ENCODE measurements at regions not wholly inside any gene's neighbourhood (a gene's known extent, or its start where the extent isn't known, plus 50 kb on each side); places are given as distances from the start of the nearest gene placed in this dataset.

DNA sequence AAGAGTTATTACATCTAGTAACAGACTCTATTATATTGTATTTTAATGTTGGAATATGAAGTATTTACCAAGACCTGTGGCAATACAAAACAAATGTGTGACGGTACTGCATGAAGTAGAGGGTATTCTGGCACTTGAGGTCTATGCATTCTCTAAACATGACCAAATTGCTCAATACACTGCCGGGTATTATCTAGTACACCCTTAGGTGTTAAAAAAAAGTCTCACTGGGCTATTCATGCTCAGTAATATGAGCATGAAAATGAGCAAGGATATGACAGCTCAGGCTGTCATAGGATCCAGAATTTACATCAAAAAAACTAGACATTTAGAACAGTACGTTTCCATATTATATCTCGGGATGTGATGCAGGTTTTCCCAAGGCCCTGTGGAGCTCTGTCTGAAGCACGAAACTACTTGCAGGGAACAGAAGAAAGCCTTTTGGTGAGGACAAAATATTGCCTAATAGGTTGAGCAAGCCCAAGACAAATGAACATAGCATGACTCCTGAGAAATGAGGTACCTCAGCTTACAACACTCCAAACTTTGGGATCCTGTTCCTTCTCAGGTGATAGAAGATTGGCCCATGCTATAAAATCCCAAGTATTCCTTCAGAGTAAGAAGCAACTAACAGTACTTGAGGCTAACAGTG lies 74.1 kb upstream of the MAOA start:
- no peak overlapping the region for H3K4me2 ChIP-seq (ENCODE audit: insufficient read depth, low read length)
- no peak overlapping the region for H3K27ac ChIP-seq (ENCODE audit: low read length)
- H3K79me2 ChIP-seq (ENCODE audit: insufficient read depth, low read length): no peaks in the 10 kb centered on the region
- no peak overlapping the region for H3K9ac ChIP-seq (ENCODE audit: low read depth, low read length)
- ATAC-seq (ENCODE audit: insufficient read depth, low read depth) (no peak), DNase-seq (no peak)
- no peaks in the 10 kb centered on the region for H4K20me1 ChIP-seq (ENCODE audit: insufficient read depth, low read length)
- TF ChIP-seq EZH2 (IDR thresholded peaks at IDR 0.05; ENCODE audit: borderline replicate concordance, low read depth, low read length, severe bottlenecking): no peak
- TF ChIP-seq, protein P1, sequence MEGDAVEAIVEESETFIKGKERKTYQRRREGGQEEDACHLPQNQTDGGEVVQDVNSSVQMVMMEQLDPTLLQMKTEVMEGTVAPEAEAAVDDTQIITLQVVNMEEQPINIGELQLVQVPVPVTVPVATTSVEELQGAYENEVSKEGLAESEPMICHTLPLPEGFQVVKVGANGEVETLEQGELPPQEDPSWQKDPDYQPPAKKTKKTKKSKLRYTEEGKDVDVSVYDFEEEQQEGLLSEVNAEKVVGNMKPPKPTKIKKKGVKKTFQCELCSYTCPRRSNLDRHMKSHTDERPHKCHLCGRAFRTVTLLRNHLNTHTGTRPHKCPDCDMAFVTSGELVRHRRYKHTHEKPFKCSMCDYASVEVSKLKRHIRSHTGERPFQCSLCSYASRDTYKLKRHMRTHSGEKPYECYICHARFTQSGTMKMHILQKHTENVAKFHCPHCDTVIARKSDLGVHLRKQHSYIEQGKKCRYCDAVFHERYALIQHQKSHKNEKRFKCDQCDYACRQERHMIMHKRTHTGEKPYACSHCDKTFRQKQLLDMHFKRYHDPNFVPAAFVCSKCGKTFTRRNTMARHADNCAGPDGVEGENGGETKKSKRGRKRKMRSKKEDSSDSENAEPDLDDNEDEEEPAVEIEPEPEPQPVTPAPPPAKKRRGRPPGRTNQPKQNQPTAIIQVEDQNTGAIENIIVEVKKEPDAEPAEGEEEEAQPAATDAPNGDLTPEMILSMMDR (IDR thresholded peaks at IDR 0.05; ENCODE audit: borderline replicate concordance, extremely low read depth, low read length, poor library complexity, severe bottlenecking): no peak
- H2AFZ ChIP-seq (ENCODE audit: low read depth, low read length): no peak overlapping the region
- H3K27me3 ChIP-seq (ENCODE audit: insufficient read depth, low read length, poor library complexity): no peaks in the 10 kb centered on the region
- no peak overlapping the region for H3K4me3 ChIP-seq (ENCODE audit: low read depth in 1 of 2, low read length in 2 of 2)
- H3K9me3 ChIP-seq (ENCODE audit: insufficient read depth, low read length, severe bottlenecking): no peaks in the 10 kb centered on the region
- H3K36me3 ChIP-seq (ENCODE audit: insufficient read depth, low read length): no peaks in the 10 kb centered on the region
- H3K4me1 ChIP-seq (ENCODE audit: insufficient read depth, low read length): no peaks in the 10 kb centered on the region

DNA sequence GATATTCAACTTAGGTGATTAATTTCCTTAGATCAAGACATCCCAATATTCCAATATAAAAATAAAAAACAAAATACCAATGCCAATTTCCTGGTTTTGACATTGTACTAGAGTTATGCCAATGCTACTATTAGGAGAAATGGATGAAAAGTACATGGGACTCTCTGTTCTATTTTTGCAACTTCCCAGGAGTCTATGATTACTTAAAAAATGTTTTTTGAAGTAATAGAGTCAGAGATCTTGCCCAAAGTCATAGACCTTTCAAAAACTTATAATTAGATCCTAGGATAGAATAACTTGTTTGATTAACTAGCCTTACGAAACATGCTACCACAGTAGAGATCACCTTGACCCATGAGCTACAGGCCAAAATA lies 73.6 kb upstream of the MAOA start:
- no peaks in the 10 kb centered on the region for H3K79me2 ChIP-seq (ENCODE audit: insufficient read depth, low read length)
- H3K9me3 ChIP-seq (ENCODE audit: insufficient read depth, low read length, severe bottlenecking): no peaks in the 10 kb centered on the region
- no peaks in the 10 kb centered on the region for H3K27me3 ChIP-seq (ENCODE audit: insufficient read depth, low read length, poor library complexity)
- ATAC-seq (ENCODE audit: insufficient read depth, low read depth): no peak
- no peaks in the 10 kb centered on the region for H4K20me1 ChIP-seq (ENCODE audit: insufficient read depth, low read length)
- no peak overlapping the region for H2AFZ ChIP-seq (ENCODE audit: low read depth, low read length)
- no peaks in the 10 kb centered on the region for H3K36me3 ChIP-seq (ENCODE audit: insufficient read depth, low read length)
- H3K4me3 ChIP-seq (ENCODE audit: low read depth in 1 of 2, low read length in 2 of 2): no peak overlapping the region
- TF ChIP-seq, protein P1 (IDR thresholded peaks at IDR 0.05; ENCODE audit: borderline replicate concordance, extremely low read depth, low read length, poor library complexity, severe bottlenecking): no peak
- no peak for TF ChIP-seq EZH2 (IDR thresholded peaks at IDR 0.05; ENCODE audit: borderline replicate concordance, low read depth, low read length, severe bottlenecking)
- no peak overlapping the region for H3K4me2 ChIP-seq (ENCODE audit: insufficient read depth, low read length)
- no peaks in the 10 kb centered on the region for H3K4me1 ChIP-seq (ENCODE audit: insufficient read depth, low read length)
- no peak for DNase-seq
- no peak overlapping the region for H3K27ac ChIP-seq (ENCODE audit: low read length)
- no peak overlapping the region for H3K9ac ChIP-seq (ENCODE audit: low read depth, low read length)

DNA sequence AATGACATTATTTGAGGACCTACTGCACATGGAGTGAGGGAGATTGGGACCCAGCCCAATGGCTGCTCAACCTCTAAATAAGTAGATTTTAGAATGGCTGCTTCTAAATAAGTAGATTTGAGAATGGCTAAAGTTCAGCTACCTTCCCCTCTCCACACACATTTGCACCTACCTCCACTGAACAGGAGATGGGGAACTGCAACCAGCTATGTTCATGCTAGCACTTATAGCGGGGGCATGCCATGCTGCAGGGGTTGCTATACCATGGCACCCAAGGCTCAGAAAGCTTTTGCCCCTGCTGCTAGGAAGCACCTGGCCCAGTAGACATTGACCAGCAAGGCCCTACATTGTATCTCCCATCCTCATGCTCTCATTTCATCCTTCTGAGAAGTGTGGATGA lies 70.2 kb upstream of the MAOA start:
- no peak for ATAC-seq (ENCODE audit: insufficient read depth, low read depth)
- no peak overlapping the region for H3K9ac ChIP-seq (ENCODE audit: low read depth, low read length)

More for the DNA sequence above, 70.2 kb upstream of the MAOA start:
- TF ChIP-seq EZH2 (IDR thresholded peaks at IDR 0.05; ENCODE audit: borderline replicate concordance, low read depth, low read length, severe bottlenecking): no peak
- TF ChIP-seq, protein P1 (IDR thresholded peaks at IDR 0.05; ENCODE audit: borderline replicate concordance, extremely low read depth, low read length, poor library complexity, severe bottlenecking): no peak
- DNase-seq: no peak
- no peaks in the 10 kb centered on the region for H3K9me3 ChIP-seq (ENCODE audit: insufficient read depth, low read length, severe bottlenecking)
- no peaks in the 10 kb centered on the region for H3K36me3 ChIP-seq (ENCODE audit: insufficient read depth, low read length)
- H2AFZ ChIP-seq (ENCODE audit: low read depth, low read length): no peak overlapping the region
- no peaks in the 10 kb centered on the region for H3K27me3 ChIP-seq (ENCODE audit: insufficient read depth, low read length, poor library complexity)
- no peak overlapping the region for H3K27ac ChIP-seq (ENCODE audit: low read length)
- H3K4me1 ChIP-seq (ENCODE audit: insufficient read depth, low read length): no peaks in the 10 kb centered on the region
- no peaks in the 10 kb centered on the region for H3K79me2 ChIP-seq (ENCODE audit: insufficient read depth, low read length)
- no peak overlapping the region for H3K4me3 ChIP-seq (ENCODE audit: low read depth in 1 of 2, low read length in 2 of 2)
- H4K20me1 ChIP-seq (ENCODE audit: insufficient read depth, low read length): no peaks in the 10 kb centered on the region
- no peak overlapping the region for H3K4me2 ChIP-seq (ENCODE audit: insufficient read depth, low read length)
